Transverse colon (tissue), 3 donors: ENCODE measurements at regions not wholly inside any gene's neighbourhood (a gene's known extent, or its start where the extent isn't known, plus 50 kb on each side); places are given as distances from the start of the nearest gene placed in this dataset.
"Not testable (repeated sequence)": the region's sequence is repeated elsewhere in the genome, so short reads cannot be mapped to it uniquely, and the experiment has no call there.

ENCODE experiments used
- CTCF ChIP-seq, 5 experiments: fragments of 200-600 bp in 3 of 5; fragments of 450-650 bp in 2 of 5; sonication (generic) in 3 of 5; IDR thresholded peaks; 1 replicate in 2 of 5; 2 replicates in 3 of 5; pipeline ENCODE4 v1.5.1; 2016 to 2017; ENCODE audit warnings: antibody characterized with exemption in 5 of 5, inconsistent platforms in 3 of 5, mild to moderate bottlenecking in 2 of 5, moderate library complexity in 1 of 5
- EP300 ChIP-seq: sonication (generic); formaldehyde crosslinking; IDR thresholded peaks from one replicate; pipeline ENCODE4 v1.6.1; 2017; ENCODE audit warnings: antibody characterized with exemption, low read depth
- POLR2A ChIP-seq: fragments of 450-650 bp; IDR thresholded peaks from one replicate; pipeline ENCODE4 v1.6.1; 2016; ENCODE audit warnings: antibody characterized with exemption, mild to moderate bottlenecking, moderate library complexity

GRCh38 chr6:146987938-146988337, 216.3 kb upstream of the STXBP5 start:
- not testable (repeated sequence) for TF ChIP-seq POLR2A; CTCF (IDR thresholded peaks at IDR 0.05); EP300
